HEK293T (cell line): ENCODE measurements at regions not wholly inside any gene's neighbourhood (a gene's known extent, or its start where the extent isn't known, plus 50 kb on each side); places are given as distances from the start of the nearest gene placed in this dataset.
A peak's percentile ranks its signal among the peaks of the same experiment; 100 is the strongest.

Experiments
- CTCF ChIA-PET: fragments of 350-600 bp; formaldehyde crosslinking; extraction: SDS; loops from one replicate; lab custom pipeline; 2021; ENCODE audit warnings: antibody characterized with exemption, inconsistent platforms; lab: Yijun Ruan, JAX
- POLR2A ChIA-PET: fragments of 350-600 bp; formaldehyde crosslinking; extraction: SDS; loops from one replicate; lab custom pipeline; 2020; ENCODE audit warnings: antibody characterized with exemption, inconsistent platforms; lab: Yijun Ruan, JAX
- DNase-seq: peaks from one replicate; pipeline ENCODE4 v3.0.0; 2012; ENCODE audit warnings: mixed read lengths; ENCODE audit errors: extremely low spot score
- ARNT ChIP-seq: fragments of 450-650 bp; IDR thresholded peaks from 2 replicates; pipeline ENCODE4 v1.6.1; 2017; ENCODE audit warnings: mild to moderate bottlenecking
- BHLHE40 ChIP-seq: fragments of 450-650 bp; IDR thresholded peaks from 2 replicates; pipeline ENCODE4 v1.6.1; 2016; ENCODE audit warnings: mild to moderate bottlenecking, moderate library complexity, borderline replicate concordance
- CTBP1 ChIP-seq: fragments of 450-650 bp; IDR thresholded peaks from 2 replicates; pipeline ENCODE4 v1.6.1; 2016; ENCODE audit warnings: borderline replicate concordance
- ELF4 ChIP-seq: fragments of 450-650 bp; IDR thresholded peaks from 2 replicates; pipeline ENCODE4 v1.6.1; 2017; ENCODE audit warnings: antibody characterized with exemption
- FOXA1 ChIP-seq: fragments of 450-650 bp; IDR thresholded peaks from 2 replicates; pipeline ENCODE4 v1.6.1; 2016; ENCODE audit warnings: mild to moderate bottlenecking
- FOXK2 ChIP-seq: fragments of 450-650 bp; IDR thresholded peaks from 2 replicates; pipeline ENCODE4 v1.6.1; 2016; ENCODE audit warnings: mild to moderate bottlenecking
- FOXM1 ChIP-seq: fragments of 450-650 bp; IDR thresholded peaks from 2 replicates; pipeline ENCODE4 v1.6.1; 2017; ENCODE audit warnings: mild to moderate bottlenecking, borderline replicate concordance
- HDGF ChIP-seq: fragments of 450-650 bp; IDR thresholded peaks from 2 replicates; pipeline ENCODE4 v1.6.1; 2017; ENCODE audit warnings: antibody characterized with exemption, borderline replicate concordance
- L3MBTL2 ChIP-seq: fragments of 450-650 bp; conservative IDR thresholded peaks from 2 replicates; pipeline ENCODE4 v1.6.1; 2016; ENCODE audit warnings: mild to moderate bottlenecking
- LEF1 ChIP-seq: fragments of 450-650 bp; IDR thresholded peaks from 2 replicates; pipeline ENCODE4 v1.6.1; 2017; ENCODE audit warnings: mild to moderate bottlenecking, borderline replicate concordance
- NFRKB ChIP-seq: fragments of 450-650 bp; IDR thresholded peaks from 2 replicates; pipeline ENCODE4 v1.6.1; 2016; ENCODE audit warnings: mild to moderate bottlenecking, moderate library complexity
- SP1 ChIP-seq: fragments of 450-650 bp; IDR thresholded peaks from 2 replicates; pipeline ENCODE4 v1.6.1; 2017
- SUZ12 ChIP-seq: fragments of 450-650 bp; IDR thresholded peaks from 2 replicates; pipeline ENCODE4 v1.6.1; 2016; ENCODE audit warnings: mild to moderate bottlenecking
- TARDBP ChIP-seq: fragments of 450-650 bp; IDR thresholded peaks from 2 replicates; pipeline ENCODE4 v1.6.1; 2016
- ZNF384 ChIP-seq: fragments of 450-650 bp; IDR thresholded peaks from 2 replicates; pipeline ENCODE4 v1.6.1; 2016
- TF ChIP-seq, protein P1 (sequence below): fragments of 450-650 bp; IDR thresholded peaks from 2 replicates; pipeline ENCODE4 v1.6.1; 2016

- TF ChIP-seq SUZ12: no peak
- no peak for TF ChIP-seq LEF1
- TF ChIP-seq FOXA1: no peak
- no peak for TF ChIP-seq FOXK2
- TF ChIP-seq SP1: no peak
- no peak for TF ChIP-seq NFRKB
- TF ChIP-seq, protein P1, sequence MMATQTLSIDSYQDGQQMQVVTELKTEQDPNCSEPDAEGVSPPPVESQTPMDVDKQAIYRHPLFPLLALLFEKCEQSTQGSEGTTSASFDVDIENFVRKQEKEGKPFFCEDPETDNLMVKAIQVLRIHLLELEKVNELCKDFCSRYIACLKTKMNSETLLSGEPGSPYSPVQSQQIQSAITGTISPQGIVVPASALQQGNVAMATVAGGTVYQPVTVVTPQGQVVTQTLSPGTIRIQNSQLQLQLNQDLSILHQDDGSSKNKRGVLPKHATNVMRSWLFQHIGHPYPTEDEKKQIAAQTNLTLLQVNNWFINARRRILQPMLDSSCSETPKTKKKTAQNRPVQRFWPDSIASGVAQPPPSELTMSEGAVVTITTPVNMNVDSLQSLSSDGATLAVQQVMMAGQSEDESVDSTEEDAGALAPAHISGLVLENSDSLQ: no peak
- TF ChIP-seq CTBP1: no peak
- TF ChIP-seq ZNF384: no peak
- TF ChIP-seq FOXM1: no peak
- TF ChIP-seq ARNT: no peak
- TF ChIP-seq ELF4: no peak
- no peak for TF ChIP-seq BHLHE40
- TF ChIP-seq HDGF: no peak
- no peak for TF ChIP-seq TARDBP
- TF ChIP-seq L3MBTL2: no peak
- CTCF ChIA-PET: no interaction called here
- POLR2A ChIA-PET: no interaction called here
- peak; percentile 4 for DNase-seq
Measured at GRCh38 chr2:83516503-83516902, 942.6 kb downstream of the SUCLG1 start.

DNA sequence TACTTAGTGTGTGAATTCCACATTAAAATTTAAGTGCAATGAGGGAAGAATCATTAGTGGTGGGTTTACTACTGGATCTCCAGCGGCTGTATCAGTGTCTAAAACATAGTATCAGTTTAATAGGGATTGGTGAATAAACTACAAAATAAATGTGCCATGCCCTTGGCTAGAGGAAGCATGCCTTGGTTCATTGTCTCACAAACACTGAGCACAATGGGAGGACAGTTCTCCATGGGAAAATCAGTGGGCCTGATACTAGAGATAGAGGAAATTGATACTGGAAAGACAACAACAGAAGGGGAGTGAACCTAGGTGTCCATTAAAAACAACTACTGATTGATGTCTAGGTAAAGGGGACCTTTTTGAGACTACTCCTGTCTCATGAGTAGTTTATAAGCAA lies 971.6 kb downstream of the SUCLG1 start:
- ChIA-PET POLR2A (no interaction called here), CTCF (no interaction called here)

DNA sequence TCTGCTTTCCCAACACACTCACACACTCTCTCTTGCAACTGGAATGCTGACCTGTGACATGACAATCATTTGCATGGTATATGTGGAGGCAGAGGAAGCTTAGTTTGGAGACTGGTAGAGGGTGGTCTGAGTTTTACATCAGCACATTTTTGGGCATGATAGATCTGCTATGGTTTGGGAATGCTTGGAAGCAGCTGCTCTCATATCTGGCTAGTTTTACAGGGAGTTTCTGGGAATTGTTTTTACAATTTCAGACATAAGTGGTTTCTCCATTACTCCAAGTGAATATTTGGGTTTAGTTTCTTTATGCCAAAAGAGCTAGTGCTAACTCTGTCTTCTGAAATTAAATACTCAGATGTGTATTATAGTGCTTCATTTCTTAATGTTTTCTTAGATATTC lies 977.6 kb downstream of the SUCLG1 start:
- ChIA-PET CTCF (no interaction called here), POLR2A (no interaction called here)
- no peak for DNase-seq
- TF ChIP-seq CTBP1 (no peak), NFRKB (no peak), ELF4 (no peak), FOXM1 (no peak), SP1 (no peak), SUZ12 (no peak), LEF1 (no peak), HDGF (no peak), ZNF384 (no peak), ARNT (no peak), TARDBP (no peak), FOXA1 (no peak)
- TF ChIP-seq, protein P1: no peak

More for the DNA sequence above, 971.6 kb downstream of the SUCLG1 start:
- no peak for DNase-seq
- TF ChIP-seq TARDBP: no peak
- TF ChIP-seq FOXM1: no peak
- no peak for TF ChIP-seq NFRKB
- no peak for TF ChIP-seq L3MBTL2
- TF ChIP-seq ZNF384: no peak
- TF ChIP-seq ARNT: no peak
- TF ChIP-seq CTBP1: no peak
- no peak for TF ChIP-seq HDGF
- no peak for TF ChIP-seq LEF1

GRCh38 chr2:83478037-83478436 lies 981.0 kb downstream of the SUCLG1 start:
- POLR2A ChIA-PET: no interaction called here
- DNase-seq: no peak
- TF ChIP-seq ELF4 (no peak), BHLHE40 (no peak), HDGF (no peak), NFRKB (no peak), SUZ12 (no peak), FOXA1 (no peak), LEF1 (no peak), TARDBP (no peak), SP1 (no peak), ZNF384 (no peak), FOXK2 (no peak)
- CTCF ChIA-PET: no interaction called here

- CTCF ChIA-PET: no interaction called here
- no peak for DNase-seq
- TF ChIP-seq LEF1: no peak
- no peak for TF ChIP-seq L3MBTL2
- no peak for TF ChIP-seq CTBP1
- TF ChIP-seq NFRKB: no peak
- no peak for TF ChIP-seq FOXM1
- TF ChIP-seq ZNF384: no peak
- TF ChIP-seq TARDBP: no peak
- TF ChIP-seq ARNT: no peak
- POLR2A ChIA-PET: no interaction called here
Measured at GRCh38 chr2:83475371-83475770, 983.7 kb downstream of the SUCLG1 start.

DNA sequence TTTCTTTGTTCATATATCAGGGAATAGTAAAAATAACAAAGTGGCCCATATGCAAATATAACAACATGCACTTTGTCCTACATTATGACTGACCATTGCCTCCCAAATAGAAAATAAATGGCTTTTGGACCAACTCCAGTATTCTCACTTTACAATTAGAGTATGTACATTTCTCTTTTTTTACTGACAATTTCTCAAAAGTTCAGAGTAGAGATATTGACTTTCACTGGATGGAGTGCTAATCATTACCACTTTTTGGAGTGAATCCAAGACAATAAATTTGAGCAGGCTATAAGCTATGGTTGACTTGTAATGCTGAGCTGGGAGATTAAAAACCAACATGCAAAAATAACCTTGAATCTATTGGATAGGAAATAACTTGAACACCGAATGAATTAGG lies 987.4 kb downstream of the SUCLG1 start:
- CTCF ChIA-PET: no interaction called here
- POLR2A ChIA-PET: no interaction called here
- DNase-seq: no peak
- no peak for TF ChIP-seq FOXM1
- no peak for TF ChIP-seq ARNT
- TF ChIP-seq, protein P1: no peak
- no peak for TF ChIP-seq TARDBP
- TF ChIP-seq L3MBTL2: no peak
- no peak for TF ChIP-seq FOXK2
- TF ChIP-seq CTBP1: no peak
- no peak for TF ChIP-seq ELF4
- TF ChIP-seq FOXA1: no peak
- no peak for TF ChIP-seq SP1
- no peak for TF ChIP-seq BHLHE40
- TF ChIP-seq NFRKB: no peak
- no peak for TF ChIP-seq HDGF
- TF ChIP-seq ZNF384: no peak
- no peak for TF ChIP-seq SUZ12
